NAMALWA (cell line): ENCODE measurements at regions not wholly inside any gene's neighbourhood (a gene's known extent, or its start where the extent isn't known, plus 50 kb on each side); places are given as distances from the start of the nearest gene placed in this dataset.

Experiments
- DNase-seq: peaks from one replicate; pipeline ENCODE4 v3.0.0-alpha.2; 2015; ENCODE audit warnings: low spot score

GRCh38 chr2:147648471-147648870, 196.4 kb upstream of the ACVR2A start:
- no peak for DNase-seq

DNA sequence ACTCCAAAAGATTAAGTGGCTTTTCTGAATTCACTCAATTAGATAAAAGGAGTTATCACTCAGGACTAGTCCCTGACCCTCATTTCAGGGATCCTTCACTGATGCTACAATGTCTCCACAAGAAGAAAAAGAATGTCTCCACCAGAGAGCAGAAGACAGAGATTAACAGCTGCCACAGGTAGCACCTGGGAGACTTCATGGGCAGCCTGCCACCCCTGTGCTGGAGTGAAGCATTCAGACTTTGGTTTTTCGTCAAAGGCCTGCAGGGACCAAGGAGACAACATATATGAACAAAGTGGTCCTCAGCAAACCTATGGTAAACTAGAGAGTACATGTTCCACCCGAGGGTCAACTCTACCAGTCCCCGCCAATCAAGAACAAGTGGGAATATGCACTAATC, 197.0 kb upstream of the ACVR2A start:
- DNase-seq = no peak

- DNase-seq = no peak
These were observed 197.9 kb upstream of the ACVR2A start for GRCh38 chr2:147646818-147647468.

DNA sequence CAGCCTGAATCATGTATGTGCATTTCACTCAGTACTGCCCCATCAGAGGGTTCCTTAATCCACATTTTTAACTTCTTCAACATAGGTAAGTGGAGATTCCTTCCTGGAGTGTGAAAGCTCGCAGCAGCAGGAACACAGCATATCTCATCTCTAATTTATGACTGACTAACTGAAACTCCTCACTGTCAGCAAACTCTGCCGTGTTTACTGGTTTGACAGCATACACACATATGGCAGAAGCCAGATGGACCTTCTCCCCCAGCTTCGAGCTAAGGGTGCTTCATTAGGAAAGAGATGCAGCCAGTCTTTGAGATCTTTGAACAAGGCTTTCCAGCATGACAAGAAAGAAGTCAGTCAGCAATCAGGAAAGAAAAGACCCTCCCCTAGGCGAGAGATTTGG, 200.3 kb upstream of the ACVR2A start:
- no peak for DNase-seq

GRCh38 chr2:147642765-147643164, 202.1 kb upstream of the ACVR2A start:
- DNase-seq = no peak

DNA sequence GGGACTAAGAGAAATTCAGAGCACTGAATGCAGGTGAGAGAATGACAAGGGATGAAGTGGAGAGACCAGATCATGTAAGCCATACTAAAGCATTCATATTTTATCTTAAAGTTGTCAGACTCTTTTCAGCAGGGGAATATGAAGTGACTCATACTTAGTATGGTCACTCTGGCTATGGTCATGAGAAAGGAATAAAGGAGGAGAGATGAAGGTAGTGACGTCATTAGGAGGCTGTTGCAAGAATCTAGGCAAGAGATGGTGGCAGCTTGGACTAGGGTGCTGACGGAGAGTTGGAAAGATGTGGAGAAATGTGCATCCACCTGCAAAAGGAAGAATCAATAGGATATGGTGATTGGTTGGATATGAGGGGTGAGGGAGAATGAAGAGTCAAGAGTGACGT, 203.2 kb upstream of the ACVR2A start:
- no peak for DNase-seq

DNA sequence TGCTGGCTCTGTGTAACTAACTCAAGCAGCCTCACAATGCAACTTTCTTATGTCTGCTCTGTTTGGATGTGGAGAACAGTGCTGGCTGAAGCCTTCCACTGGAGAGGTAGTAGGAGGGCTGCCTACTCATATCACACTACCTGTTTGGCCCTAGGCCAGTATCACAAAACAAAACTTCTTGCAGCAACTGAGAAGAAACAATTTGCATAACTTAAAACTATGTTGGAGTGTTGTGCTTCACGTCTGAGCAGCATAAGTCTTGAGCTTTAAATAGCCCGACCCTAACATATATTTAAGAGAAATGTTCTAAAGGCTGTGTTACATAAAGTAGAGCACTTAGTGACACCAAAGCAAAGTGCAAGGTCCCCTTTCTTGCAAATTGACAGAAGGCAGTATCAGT, 204.9 kb upstream of the ACVR2A start:
- DNase-seq = no peak

DNA sequence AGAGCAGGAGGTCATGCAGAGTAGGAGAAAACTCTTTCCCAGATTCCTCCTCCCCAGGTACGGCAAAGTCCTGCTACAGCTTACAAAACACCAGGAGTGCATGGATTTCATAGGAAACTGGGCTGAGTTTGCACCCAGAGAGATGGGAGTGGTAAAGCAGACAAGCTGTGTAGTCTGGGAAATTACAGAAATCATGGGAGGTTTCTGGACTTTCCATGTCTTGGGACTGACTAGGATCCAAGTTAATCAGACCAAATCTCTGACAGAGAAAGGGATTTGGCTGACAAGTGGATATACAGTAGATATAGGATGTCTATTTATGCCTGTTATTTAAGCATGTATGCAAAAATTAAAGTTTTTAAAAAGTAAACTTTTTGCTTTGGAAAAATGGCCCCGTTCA, 205.4 kb upstream of the ACVR2A start:
- DNase-seq = no peak

DNA sequence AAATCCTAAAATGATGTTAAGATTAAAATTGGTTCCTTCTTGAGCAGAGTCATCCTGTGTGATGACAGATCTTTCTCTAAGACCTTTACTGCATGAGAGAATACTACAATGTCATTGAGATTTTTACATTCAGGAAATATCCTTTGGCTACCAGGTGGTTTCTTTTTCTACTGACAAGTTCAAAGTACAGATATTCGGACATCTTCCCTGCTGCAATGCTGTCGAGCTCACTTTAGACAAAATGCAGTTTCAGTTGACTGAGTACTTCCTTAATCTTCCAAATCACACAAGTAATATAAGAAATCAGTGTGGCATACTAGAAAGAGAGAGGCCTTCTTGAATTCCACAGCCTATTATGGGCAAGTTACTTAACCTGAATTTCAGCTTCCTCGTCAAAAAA, 207.9 kb upstream of the ACVR2A start:
- DNase-seq = no peak

DNA sequence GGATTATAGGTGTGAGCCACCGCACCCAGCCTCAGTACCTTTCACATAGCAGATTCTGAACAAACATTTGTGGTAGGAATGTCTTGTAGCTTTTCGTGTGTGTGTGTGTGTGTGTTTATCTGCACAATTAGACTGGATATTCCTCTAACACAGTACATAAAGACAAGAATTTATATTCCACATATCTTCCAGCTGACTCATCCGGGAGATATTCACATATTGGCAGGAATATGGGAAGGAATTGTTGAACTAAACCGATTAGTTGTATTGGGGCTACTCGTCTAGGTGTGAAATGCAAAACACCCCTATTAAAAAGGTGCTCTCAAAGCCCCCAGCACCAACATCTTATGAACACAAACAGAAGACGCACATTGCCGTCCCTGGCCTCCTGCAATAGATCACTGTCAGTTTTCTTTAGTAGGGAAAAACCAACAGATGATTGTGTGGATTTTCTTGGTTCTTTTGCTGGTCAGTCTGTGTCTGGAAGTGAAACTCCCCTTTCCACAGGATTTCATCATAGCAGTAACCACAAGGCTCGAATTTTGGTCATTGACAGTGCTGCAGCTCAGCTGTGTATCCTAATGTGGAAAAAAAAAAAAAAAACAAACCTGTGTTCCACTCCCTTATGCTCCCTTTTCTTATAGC, 208.5 kb upstream of the ACVR2A start:
- no peak for DNase-seq

GRCh38 chr2:147634826-147635225, 210.0 kb upstream of the ACVR2A start:
- no peak for DNase-seq

- DNase-seq = no peak
These were observed 212.6 kb upstream of the ACVR2A start for GRCh38 chr2:147632198-147632597.

DNA sequence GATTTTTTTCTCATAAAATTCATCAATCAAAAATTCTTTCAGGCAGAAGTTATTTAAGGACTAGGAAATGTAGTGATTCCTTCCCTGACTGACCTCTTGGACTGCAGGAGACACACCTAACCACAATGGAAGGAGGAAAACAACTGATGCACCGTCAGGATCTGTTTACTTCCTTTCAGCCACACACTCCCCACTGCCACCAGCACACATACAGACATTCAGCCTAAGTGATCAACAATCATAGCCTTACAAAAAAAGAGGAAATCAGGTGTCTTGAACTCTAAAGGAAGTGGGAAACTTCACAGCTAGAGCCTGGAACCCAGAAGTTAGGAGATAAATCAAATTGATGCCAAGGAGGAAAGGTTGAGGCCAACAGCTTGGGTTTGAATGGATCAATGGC, 213.5 kb upstream of the ACVR2A start:
- DNase-seq = no peak

DNA sequence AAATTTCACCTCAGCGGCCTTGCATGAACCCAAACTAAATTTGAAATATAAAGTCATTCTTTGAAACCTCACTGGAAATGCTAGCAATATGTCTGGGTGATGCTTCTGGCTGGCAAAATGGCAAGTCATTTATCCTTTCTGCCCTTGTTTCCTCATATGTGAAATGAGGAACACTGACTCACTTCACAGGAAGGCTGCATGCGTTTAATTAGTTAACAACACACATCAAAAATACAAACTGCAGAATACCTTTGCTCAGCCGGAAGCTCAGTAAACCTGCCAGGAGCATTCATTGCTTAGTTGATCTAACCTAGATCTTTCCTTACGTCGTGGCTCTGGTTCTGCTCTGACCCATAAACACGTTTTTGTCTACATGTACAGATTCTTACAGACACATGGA, 214.2 kb upstream of the ACVR2A start:
- DNase-seq = no peak

- DNase-seq = no peak
These were observed 215.8 kb upstream of the ACVR2A start for GRCh38 chr2:147628971-147629421.

GRCh38 chr2:147623328-147623727, 221.5 kb upstream of the ACVR2A start:
- DNase-seq = no peak

DNA sequence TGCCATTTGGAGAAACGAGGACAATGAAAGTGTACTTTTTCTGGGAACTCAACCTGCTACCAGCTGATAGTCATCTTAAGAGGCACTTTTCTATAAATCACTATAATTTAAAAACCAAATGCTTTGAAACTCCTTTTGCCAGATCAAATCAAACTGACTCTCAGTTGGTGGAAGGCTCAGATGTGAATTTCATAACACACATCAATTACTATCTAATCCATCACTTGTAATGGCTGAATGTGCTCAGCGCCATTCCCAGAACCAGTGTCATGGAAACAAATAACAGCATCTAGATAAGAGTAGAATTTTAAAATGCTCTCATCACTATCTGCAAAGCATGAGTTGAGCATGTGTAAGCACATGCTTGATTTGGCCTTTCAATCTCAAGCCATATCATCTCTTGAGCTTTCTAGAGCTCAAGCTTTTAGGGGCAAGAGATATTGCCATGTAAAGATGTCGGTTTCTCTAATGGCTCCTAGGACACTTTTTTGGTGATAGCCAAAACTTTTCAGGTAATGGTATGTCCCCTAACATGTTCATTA, 223.1 kb upstream of the ACVR2A start:
- no peak for DNase-seq

- DNase-seq = no peak
These were observed 225.0 kb upstream of the ACVR2A start for GRCh38 chr2:147619808-147620207.

DNA sequence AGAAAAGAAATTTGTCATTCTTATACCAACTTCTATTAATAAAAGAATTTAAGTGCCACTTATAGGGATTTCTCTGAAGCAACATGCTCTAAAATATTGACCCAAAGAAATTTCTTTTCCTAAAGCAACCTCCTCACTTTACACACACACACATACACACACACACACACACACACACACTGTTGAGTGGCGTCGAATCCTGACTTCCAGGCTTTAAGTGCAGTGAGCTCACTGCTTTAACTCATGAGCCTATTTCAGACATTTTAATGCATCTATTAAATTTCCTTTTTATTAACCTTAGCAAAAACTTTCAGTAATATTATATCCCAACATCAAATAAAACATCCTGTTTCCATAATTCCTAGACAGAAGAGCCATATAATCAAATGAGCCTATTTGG, 229.1 kb upstream of the ACVR2A start:
- no peak for DNase-seq

DNA sequence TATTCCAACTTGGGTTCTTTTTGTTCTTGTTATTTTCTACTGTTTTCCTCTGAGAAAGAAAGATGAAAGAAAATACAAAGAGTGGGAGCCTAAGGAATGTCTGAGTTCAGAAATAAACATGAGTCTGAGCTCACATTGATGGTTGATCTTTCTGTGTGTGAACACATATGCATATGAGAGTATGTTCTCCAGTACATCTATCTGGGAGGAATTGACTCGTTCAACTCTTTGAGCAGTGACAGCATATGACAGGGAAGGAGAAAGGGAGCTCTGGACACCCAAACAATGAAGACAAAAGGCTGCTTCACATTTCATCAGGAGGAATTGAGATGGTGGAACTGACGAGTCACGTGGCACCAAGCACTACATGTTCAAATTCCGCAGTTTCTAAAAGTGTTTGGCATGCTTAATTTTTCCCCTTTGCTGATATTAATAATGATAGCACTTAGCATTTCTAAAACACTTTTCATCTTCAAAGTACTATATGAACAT, 229.8 kb upstream of the ACVR2A start:
- no peak for DNase-seq

DNA sequence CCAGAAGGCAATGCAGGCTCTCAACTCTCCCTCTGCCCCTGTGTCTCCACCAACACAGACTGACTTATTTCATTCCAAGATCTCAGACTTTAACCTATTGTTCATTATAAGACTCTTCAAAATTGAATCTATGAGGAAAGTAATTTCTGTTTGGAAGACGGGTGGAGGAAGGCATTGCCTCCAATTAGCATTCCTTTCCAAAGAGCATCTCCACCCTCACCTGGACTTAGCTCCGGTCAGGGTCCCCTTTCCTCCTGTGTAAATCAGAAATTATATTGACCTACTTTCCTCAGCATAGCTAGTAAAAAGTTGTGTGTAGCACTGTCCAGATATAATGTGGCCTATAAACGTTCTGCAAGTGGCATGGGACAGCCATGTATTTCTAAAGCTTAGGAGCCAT, 230.4 kb upstream of the ACVR2A start:
- no peak for DNase-seq

DNA sequence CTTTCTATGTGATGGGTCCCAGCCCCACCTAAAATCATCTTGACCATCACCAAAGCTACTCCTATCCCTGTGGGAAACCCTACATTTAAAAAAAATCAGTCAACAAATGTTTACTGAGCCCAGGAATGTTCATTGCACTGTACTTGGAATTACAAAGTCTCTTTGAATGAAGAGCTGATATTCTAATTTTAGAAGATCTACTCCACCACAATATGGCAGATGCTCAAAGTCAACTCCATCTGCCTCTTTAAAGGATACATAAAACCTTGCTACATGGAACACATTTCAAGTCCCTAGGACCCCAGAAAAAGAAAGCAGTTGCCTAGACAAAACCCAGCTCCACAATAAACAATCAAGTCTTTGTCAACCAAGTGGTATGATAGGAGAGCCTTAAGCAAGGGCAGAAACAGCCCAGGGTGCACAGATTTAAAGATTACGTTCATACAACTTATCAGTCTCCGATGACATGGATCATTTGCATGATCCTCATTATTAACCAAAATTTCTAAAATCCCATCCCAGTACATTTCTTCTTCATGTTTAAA, 234.3 kb upstream of the ACVR2A start:
- DNase-seq = no peak

- DNase-seq = no peak
These were observed 235.5 kb upstream of the ACVR2A start for GRCh38 chr2:147609301-147609700.
